ENCODE measurements at regions not wholly inside any gene's neighbourhood (a gene's known extent, or its start where the extent isn't known, plus 50 kb on each side); places are given as distances from the start of the nearest gene placed in this dataset.
"Not testable (repeated sequence)": the region's sequence is repeated elsewhere in the genome, so short reads cannot be mapped to it uniquely, and the experiment has no call there.

- Mint-ChIP-seq H3K27ac (no peak overlapping the region), H3K4me3 (no peak overlapping the region), H3K27me3 (no peaks in the 10 kb centered on the region), H3K4me1 (no peaks in the 10 kb centered on the region), H3K9me3 (no peaks in the 10 kb centered on the region), H3K36me3 (ENCODE audit: low read depth) (no peaks in the 10 kb centered on the region)
- no peak for DNase-seq
- intact Hi-C loops (cut with micrococcal nuclease) = no loop called here
Observed at GRCh38 chr5:117623042-117623805, 1048.6 kb upstream of the SEMA6A start.

DNA sequence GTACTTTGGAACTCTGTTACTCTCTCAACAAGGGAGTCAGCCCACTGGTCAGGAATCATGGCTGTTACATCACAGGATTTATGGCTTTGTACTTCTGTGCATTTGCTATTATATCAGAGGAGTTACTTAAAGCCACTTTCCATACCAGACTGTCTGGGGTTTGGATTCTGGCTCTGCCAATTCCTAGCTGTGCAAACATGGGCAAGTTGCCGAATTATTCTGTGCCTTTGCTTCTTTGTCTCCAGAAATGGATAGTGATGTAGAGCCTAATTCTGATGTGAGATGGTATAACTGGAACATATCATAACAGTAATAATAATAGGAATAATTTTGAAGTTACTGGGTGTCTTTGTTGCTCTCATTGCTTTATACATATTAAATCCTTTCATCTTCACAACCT, 1047.3 kb upstream of the SEMA6A start:
- H3K4me3 Mint-ChIP-seq = no peak overlapping the region

DNA sequence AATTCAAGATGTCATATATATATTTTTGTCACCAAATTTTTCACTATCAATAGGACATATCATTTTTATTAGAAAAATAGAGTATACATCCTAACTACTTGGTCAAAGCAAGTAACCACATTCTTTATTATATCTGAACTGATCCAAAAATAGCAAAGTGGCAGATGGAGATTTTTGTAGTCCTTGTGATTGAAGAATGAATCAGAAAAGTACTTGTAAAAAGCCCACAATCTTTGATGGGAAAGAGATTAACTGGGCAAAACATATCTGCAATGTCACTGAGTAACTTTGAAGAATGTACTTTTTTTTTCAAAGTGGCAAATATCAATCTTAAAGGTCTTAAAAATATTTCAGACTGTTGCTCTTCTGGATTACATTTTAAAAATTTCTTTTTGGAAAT, 1040.6 kb upstream of the SEMA6A start:
- no peak for DNase-seq
- Mint-ChIP-seq H3K27ac (no peak overlapping the region), H3K4me1 (no peaks in the 10 kb centered on the region), H3K36me3 (ENCODE audit: low read depth) (no peaks in the 10 kb centered on the region), H3K4me3 (no peak overlapping the region), H3K27me3 (no peaks in the 10 kb centered on the region), H3K9me3 (no peaks in the 10 kb centered on the region)
- intact Hi-C loops (cut with micrococcal nuclease) = no loop called here

More for the DNA sequence above, 1047.3 kb upstream of the SEMA6A start:
- Mint-ChIP-seq H3K27ac (no peak overlapping the region), H3K36me3 (ENCODE audit: low read depth) (no peaks in the 10 kb centered on the region), H3K4me1 (no peaks in the 10 kb centered on the region), H3K27me3 (no peaks in the 10 kb centered on the region), H3K9me3 (no peaks in the 10 kb centered on the region)
- DNase-seq = no peak
- intact Hi-C loops (cut with micrococcal nuclease) = no loop called here

DNA sequence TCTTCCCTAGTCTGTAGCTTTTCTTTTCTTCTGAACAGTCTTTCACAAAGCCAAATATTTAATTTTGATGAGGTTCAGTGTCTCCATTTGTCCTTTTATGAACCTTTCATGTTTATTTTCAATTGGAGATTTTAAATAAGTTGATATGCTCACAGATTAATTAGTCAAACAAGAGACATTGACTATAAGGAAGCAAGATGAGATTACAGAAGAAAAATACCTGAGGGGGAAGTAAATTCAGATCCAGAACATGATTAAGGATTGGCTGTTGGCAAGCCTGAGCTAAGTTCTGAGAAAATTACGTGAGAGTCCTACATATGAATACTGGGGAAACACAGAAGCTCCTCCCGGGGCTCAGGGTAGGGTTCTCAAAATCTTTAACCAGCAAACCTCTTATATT, 1039.8 kb upstream of the SEMA6A start:
- no peaks in the 10 kb centered on the region for H3K4me1 Mint-ChIP-seq
- no peak for DNase-seq
- H3K27ac Mint-ChIP-seq = no peak overlapping the region
- H3K36me3 Mint-ChIP-seq (ENCODE audit: low read depth) = no peaks in the 10 kb centered on the region
- intact Hi-C loops (cut with micrococcal nuclease) = no loop called here
- no peaks in the 10 kb centered on the region for H3K9me3 Mint-ChIP-seq
- no peaks in the 10 kb centered on the region for H3K27me3 Mint-ChIP-seq
- H3K4me3 Mint-ChIP-seq = no peak overlapping the region

DNA sequence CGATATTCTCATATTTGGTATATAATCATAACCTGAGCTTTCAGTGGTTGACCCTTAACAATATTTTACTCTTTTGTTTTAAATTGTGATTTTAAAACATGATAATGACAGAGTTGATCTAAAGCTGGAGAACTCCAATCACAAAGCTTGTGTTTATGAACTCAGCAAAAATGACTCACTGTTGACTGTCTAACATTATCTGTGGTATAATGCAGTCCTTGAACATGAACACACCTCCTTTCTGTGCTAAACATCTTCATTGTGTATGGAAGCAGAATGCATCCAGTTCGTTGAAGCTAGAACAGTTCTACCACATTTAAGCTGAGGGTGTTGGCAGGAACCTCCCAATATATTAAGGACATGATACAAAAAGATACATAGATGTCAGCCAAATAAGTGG, 1030.2 kb upstream of the SEMA6A start:
- intact Hi-C loops (cut with micrococcal nuclease) = no loop called here
- Mint-ChIP-seq H3K9me3 (no peaks in the 10 kb centered on the region), H3K4me3 (no peak overlapping the region), H3K27ac (no peak overlapping the region), H3K36me3 (ENCODE audit: low read depth) (no peaks in the 10 kb centered on the region), H3K4me1 (no peaks in the 10 kb centered on the region), H3K27me3 (no peaks in the 10 kb centered on the region)
- no peak for DNase-seq

DNA sequence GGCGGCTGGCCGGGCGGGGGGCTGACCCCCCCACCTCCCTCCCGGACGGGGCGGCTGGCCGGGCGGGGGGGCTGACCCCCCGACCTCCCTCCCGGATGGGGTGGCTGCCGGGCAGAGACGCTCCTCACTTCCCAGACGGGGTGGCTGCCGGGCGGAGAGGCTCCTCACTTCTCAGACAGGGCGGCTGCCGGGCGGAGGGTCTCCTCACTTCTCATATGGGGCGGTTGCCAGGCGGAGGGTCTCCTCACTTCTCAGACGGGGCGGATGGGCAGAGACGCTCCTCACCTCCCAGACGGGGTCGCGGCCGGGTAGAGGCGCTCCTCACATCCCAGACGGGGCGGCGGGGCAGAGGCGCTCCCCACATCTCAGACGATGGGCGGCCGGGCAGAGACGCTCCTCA, 1025.2 kb upstream of the SEMA6A start:
- H3K4me3 Mint-ChIP-seq; H3K9me3 Mint-ChIP-seq; H3K27ac Mint-ChIP-seq; H3K36me3 Mint-ChIP-seq (ENCODE audit: low read depth); H3K4me1 Mint-ChIP-seq; intact Hi-C loops (cut with micrococcal nuclease); H3K27me3 Mint-ChIP-seq; DNase-seq: not testable (repeated sequence)

- intact Hi-C loops (cut with micrococcal nuclease) = no loop called here
- DNase-seq = no peak
- no peaks in the 10 kb centered on the region for H3K27me3 Mint-ChIP-seq
- H3K9me3 Mint-ChIP-seq = no peaks in the 10 kb centered on the region
- H3K27ac Mint-ChIP-seq = no peak overlapping the region
- no peaks in the 10 kb centered on the region for H3K36me3 Mint-ChIP-seq (ENCODE audit: low read depth)
- no peaks in the 10 kb centered on the region for H3K4me1 Mint-ChIP-seq
- H3K4me3 Mint-ChIP-seq = no peak overlapping the region
Observed at GRCh38 chr5:117594166-117594565, 1019.5 kb upstream of the SEMA6A start.

- no peak overlapping the region for H3K4me3 Mint-ChIP-seq
- no peak overlapping the region for H3K27ac Mint-ChIP-seq
- DNase-seq = no peak
- no peaks in the 10 kb centered on the region for H3K27me3 Mint-ChIP-seq
- no peaks in the 10 kb centered on the region for H3K9me3 Mint-ChIP-seq
- no peaks in the 10 kb centered on the region for H3K36me3 Mint-ChIP-seq (ENCODE audit: low read depth)
- intact Hi-C loops (cut with micrococcal nuclease) = no loop called here
- no peaks in the 10 kb centered on the region for H3K4me1 Mint-ChIP-seq
Observed at GRCh38 chr5:117590944-117591343, 1016.3 kb upstream of the SEMA6A start.

DNA sequence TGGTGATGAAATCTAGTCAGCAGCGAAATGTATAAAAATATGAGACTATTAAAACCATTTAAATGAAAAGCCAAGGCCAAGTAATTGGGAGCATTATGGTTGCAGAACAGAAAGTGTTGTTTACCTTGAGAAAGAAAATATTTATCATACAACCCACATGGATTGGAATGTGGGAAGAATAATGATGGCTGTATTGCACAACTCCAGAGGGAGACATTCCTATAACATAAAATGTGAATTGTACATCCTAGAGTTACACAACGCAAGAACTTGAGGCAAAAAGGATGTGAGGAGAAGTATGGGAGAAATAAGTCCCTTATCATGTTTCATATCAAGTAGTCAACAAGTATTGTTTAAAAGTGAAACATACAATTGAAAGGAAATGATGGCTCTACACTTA, 1014.0 kb upstream of the SEMA6A start:
- Mint-ChIP-seq H3K9me3 (no peaks in the 10 kb centered on the region), H3K4me1 (no peaks in the 10 kb centered on the region), H3K27me3 (no peaks in the 10 kb centered on the region), H3K4me3 (no peak overlapping the region), H3K36me3 (ENCODE audit: low read depth) (no peaks in the 10 kb centered on the region), H3K27ac (no peak overlapping the region)
- intact Hi-C loops (cut with micrococcal nuclease) = no loop called here
- DNase-seq = no peak

DNA sequence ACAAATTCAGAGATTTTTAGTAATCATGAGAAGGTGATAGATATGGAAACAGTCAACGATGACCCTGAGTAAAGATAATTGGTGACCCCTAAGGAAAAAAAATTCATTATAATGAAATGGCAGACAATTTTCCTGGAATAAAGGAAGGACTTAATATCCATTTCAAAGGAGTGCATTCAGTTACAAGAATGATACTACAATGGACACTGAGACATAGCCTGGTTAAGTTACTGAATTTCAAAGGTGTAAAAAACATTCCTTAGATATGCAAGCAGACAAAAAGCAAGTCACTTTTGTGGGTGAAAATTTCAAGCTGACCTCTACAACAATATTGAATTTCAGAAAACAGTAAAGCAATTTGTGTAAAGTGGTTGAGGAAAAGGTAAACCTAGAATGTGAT, 1012.5 kb upstream of the SEMA6A start:
- Mint-ChIP-seq H3K4me1 (no peaks in the 10 kb centered on the region), H3K36me3 (ENCODE audit: low read depth) (no peaks in the 10 kb centered on the region), H3K9me3 (no peaks in the 10 kb centered on the region), H3K4me3 (no peak overlapping the region), H3K27me3 (no peaks in the 10 kb centered on the region), H3K27ac (no peak overlapping the region)
- intact Hi-C loops (cut with micrococcal nuclease) = no loop called here
- DNase-seq = no peak

GRCh38 chr5:117568622-117569021, 994.0 kb upstream of the SEMA6A start:
- H3K4me1 Mint-ChIP-seq = no peaks in the 10 kb centered on the region
- no peaks in the 10 kb centered on the region for H3K9me3 Mint-ChIP-seq
- H3K27ac Mint-ChIP-seq = no peak overlapping the region
- no peak for DNase-seq
- intact Hi-C loops (cut with micrococcal nuclease) = no loop called here
- no peak overlapping the region for H3K4me3 Mint-ChIP-seq
- H3K36me3 Mint-ChIP-seq (ENCODE audit: low read depth) = no peaks in the 10 kb centered on the region
- no peaks in the 10 kb centered on the region for H3K27me3 Mint-ChIP-seq

DNA sequence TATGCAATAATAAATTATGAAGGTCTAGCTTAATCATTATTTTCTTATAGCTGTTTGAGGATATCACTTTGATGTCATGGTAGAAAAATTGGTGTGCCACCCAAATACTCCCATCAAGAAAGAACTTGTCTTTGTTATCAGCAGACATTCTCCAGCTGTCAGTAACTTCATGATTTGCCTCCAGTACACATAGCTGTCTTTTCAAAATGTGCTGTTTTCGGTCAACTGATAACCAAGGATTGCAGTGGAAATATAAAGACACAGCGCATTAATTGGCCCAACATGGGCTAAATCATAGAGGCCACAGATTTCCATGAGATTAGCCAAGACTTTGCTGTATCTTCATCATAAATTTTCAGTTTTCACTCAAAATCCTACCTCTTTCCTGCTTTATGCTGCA, 993.5 kb upstream of the SEMA6A start:
- Mint-ChIP-seq H3K27me3 (no peaks in the 10 kb centered on the region), H3K27ac (no peak overlapping the region), H3K36me3 (ENCODE audit: low read depth) (no peaks in the 10 kb centered on the region), H3K4me1 (no peaks in the 10 kb centered on the region), H3K9me3 (no peaks in the 10 kb centered on the region), H3K4me3 (no peak overlapping the region)
- DNase-seq = no peak
- intact Hi-C loops (cut with micrococcal nuclease) = no loop called here

DNA sequence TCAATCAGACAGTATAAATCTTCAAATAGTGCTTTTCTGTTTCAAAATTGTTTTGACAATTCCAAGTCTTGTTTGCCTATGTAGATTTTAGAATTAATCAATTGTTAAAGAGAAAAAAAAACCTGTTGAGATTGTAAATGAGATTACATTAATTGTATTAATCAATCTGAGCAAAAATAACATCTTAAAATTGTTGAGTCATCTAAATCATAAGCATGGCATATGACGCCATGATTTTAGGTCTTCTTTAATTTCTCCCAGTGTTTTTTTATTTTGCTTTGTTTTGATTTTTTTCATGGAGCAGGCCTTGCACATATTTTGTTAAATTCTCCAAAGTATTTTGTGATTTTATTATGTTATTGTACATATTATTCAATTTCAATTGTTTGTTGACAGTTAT, 988.0 kb upstream of the SEMA6A start:
- Mint-ChIP-seq H3K36me3 (ENCODE audit: low read depth) (no peaks in the 10 kb centered on the region), H3K27ac (no peak overlapping the region), H3K4me3 (no peak overlapping the region), H3K9me3 (no peaks in the 10 kb centered on the region), H3K4me1 (no peaks in the 10 kb centered on the region), H3K27me3 (no peaks in the 10 kb centered on the region)
- DNase-seq = no peak
- intact Hi-C loops (cut with micrococcal nuclease) = loop anchor here (1.0 kb wide), 1 partner anchor 40 kb away; no protein-coding TSS in a partner anchor

DNA sequence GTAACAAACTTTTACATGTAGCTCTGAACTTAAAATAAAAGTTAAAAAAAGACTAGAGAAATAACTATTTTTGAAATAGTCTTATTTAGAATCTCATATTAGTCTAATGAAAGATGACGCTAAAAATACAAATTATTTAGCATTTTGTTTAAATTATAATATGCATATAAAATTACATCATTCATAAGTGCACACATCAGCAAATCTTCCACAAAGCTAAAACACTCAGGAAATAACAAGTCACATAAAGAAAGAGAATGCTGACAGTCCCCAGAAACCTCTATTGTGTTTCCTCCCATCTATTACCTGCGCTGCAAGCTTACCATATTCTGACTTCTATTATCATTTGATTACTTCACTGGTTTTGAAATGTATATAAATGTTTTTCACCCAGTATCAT, 986.9 kb upstream of the SEMA6A start:
- Mint-ChIP-seq H3K27ac (no peak overlapping the region), H3K4me3 (no peak overlapping the region), H3K36me3 (ENCODE audit: low read depth) (no peaks in the 10 kb centered on the region), H3K9me3 (no peaks in the 10 kb centered on the region), H3K4me1 (no peaks in the 10 kb centered on the region), H3K27me3 (no peaks in the 10 kb centered on the region)
- intact Hi-C loops (cut with micrococcal nuclease) = no loop called here
- DNase-seq = no peak

All from activated CD4-positive, alpha-beta T cell treated with anti-CD3 and anti-CD28 coated beads, Interleukin-2, amount 10 ng/mL, durations not matched to agents 24 days and 14 days (primary cell).